AG04450 (cell line): ENCODE measurements at regions not wholly inside any gene's neighbourhood (a gene's known extent, or its start where the extent isn't known, plus 50 kb on each side); places are given as distances from the start of the nearest gene placed in this dataset.

Experiments used
- CTCF ChIA-PET: fragments of 300-600, 350-600 bp; formaldehyde crosslinking; extraction: SDS; loops from one replicate; lab custom pipeline; 2022; ENCODE audit warnings: antibody characterized with exemption, inconsistent platforms; lab: Charles Lee
- POLR2A ChIA-PET: fragments of 350-600 bp; formaldehyde crosslinking; extraction: SDS; loops from one replicate; lab custom pipeline; 2021; ENCODE audit warnings: antibody characterized with exemption, inconsistent platforms; lab: Yijun Ruan, JAX
- DNase-seq: peaks from one replicate; pipeline ENCODE4 v3.0.0-alpha.2; 2011; ENCODE audit warnings: low read depth, low spot score
- H3K27ac ChIP-seq: one replicate; pipeline ENCODE4 v1.5.1; 2012; ENCODE audit warnings: low read depth, low read length, control low read depth
- H3K27me3 ChIP-seq: one replicate; pipeline ENCODE4 v1.6.0; 2012; ENCODE audit warnings: low read length; ENCODE audit not compliant: control insufficient read depth, insufficient read depth
- H3K4me3 ChIP-seq: 2 replicates; pipeline ENCODE4 v1.5.1; 2011; ENCODE audit warnings: mild to moderate bottlenecking, low read depth, low read length, control low read depth
- H3K9me3 ChIP-seq: 2 replicates; pipeline ENCODE4 v1.5.1; 2012; ENCODE audit warnings: low read length; ENCODE audit not compliant: control insufficient read depth, insufficient read depth
- TF ChIP-seq, protein P1 (sequence below): IDR thresholded peaks from 2 replicates; pipeline ENCODE4 v1.5.1; 2011; ENCODE audit warnings: low read depth, low read length, control low read depth, inconsistent platforms

GRCh38 chr3:34198309-34198708 is 399.9 kb downstream of the PDCD6IP start:
- CTCF ChIA-PET: no interaction called here

GRCh38 chr3:34200576-34200975 is 402.1 kb downstream of the PDCD6IP start:
- Histone ChIP-seq H3K4me3 (no peak overlapping the region), H3K27ac (no peak overlapping the region), H3K27me3 (no peaks in the 10 kb centered on the region), H3K9me3 (no peaks in the 10 kb centered on the region)
- ChIA-PET CTCF (no interaction called here), POLR2A (no interaction called here)
- TF ChIP-seq, protein P1, sequence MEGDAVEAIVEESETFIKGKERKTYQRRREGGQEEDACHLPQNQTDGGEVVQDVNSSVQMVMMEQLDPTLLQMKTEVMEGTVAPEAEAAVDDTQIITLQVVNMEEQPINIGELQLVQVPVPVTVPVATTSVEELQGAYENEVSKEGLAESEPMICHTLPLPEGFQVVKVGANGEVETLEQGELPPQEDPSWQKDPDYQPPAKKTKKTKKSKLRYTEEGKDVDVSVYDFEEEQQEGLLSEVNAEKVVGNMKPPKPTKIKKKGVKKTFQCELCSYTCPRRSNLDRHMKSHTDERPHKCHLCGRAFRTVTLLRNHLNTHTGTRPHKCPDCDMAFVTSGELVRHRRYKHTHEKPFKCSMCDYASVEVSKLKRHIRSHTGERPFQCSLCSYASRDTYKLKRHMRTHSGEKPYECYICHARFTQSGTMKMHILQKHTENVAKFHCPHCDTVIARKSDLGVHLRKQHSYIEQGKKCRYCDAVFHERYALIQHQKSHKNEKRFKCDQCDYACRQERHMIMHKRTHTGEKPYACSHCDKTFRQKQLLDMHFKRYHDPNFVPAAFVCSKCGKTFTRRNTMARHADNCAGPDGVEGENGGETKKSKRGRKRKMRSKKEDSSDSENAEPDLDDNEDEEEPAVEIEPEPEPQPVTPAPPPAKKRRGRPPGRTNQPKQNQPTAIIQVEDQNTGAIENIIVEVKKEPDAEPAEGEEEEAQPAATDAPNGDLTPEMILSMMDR: no peak
- DNase-seq: no peak

More at GRCh38 chr3:34198309-34198708, 399.9 kb downstream of the PDCD6IP start:
- no peak for DNase-seq
- TF ChIP-seq, protein P1: no peak
- H3K27me3 ChIP-seq: no peaks in the 10 kb centered on the region
- no peak overlapping the region for H3K4me3 ChIP-seq
- no peak overlapping the region for H3K27ac ChIP-seq
- POLR2A ChIA-PET: no interaction called here
- H3K9me3 ChIP-seq: no peaks in the 10 kb centered on the region

DNA sequence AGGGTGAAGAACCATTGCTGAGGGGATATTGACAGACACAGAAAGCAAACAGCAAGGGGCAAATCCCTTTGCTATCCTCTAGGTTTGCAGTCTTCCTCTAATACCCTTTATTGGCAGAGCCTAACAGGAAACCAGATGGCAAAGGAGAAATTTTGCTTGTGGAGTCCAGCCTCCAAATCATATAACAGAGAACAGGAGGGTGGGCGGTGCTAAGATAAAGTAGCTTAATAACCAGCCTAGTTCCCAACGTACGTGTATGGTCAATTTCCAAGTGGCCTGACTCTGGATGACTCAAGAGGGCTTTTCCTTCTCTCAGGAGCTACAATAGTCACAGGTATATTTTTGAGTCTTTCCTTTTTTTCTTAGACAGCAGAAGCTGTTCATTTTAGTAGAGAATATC is 404.5 kb downstream of the PDCD6IP start:
- TF ChIP-seq, protein P1: no peak
- POLR2A ChIA-PET: no interaction called here
- no peak overlapping the region for H3K27ac ChIP-seq
- H3K27me3 ChIP-seq: no peaks in the 10 kb centered on the region
- H3K4me3 ChIP-seq: no peak overlapping the region
- CTCF ChIA-PET: interaction anchor here (0.7 to 1.0 kb wide), 2 partner anchors 58 to 320 kb away, joined by 3 read pairs; no protein-coding TSS in a partner anchor
- DNase-seq: no peak
- H3K9me3 ChIP-seq: no peaks in the 10 kb centered on the region

DNA sequence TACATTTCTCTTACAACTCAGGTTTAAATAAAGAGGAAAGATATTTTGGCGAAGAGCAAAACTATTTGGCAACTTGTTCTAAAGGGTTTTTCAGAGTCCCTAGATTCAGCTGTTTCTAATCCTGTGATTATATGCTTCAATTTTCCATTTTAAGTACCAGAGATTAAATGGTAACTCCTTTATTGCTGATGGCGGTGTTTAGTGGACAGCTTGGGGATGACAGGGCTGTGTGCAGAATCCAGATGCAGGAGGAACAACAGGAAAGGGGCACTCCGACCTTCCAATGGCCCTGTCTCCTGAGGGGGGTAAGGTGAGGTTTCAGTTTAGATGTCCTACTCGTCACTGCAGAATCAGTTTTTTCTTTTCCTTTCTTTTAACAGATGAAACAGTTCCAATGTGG is 405.0 kb downstream of the PDCD6IP start:
- Histone ChIP-seq H3K9me3 (no peaks in the 10 kb centered on the region), H3K4me3 (no peak overlapping the region), H3K27ac (no peak overlapping the region), H3K27me3 (no peaks in the 10 kb centered on the region)
- TF ChIP-seq, protein P1: no peak
- no peak for DNase-seq
- POLR2A ChIA-PET: no interaction called here
- CTCF ChIA-PET: interaction anchor here (0.7 to 1.0 kb wide), 2 partner anchors 57 to 320 kb away, joined by 3 read pairs; no protein-coding TSS in a partner anchor

GRCh38 chr3:34207002-34207401 is 408.6 kb downstream of the PDCD6IP start:
- TF ChIP-seq, protein P1: no peak
- DNase-seq: no peak
- Histone ChIP-seq H3K4me3 (no peak overlapping the region), H3K9me3 (no peaks in the 10 kb centered on the region), H3K27ac (no peak overlapping the region), H3K27me3 (no peaks in the 10 kb centered on the region)
- CTCF ChIA-PET: interaction anchor here (0.9 kb wide), 1 partner anchor 53 kb away, joined by 4 read pairs; no protein-coding TSS in a partner anchor
- POLR2A ChIA-PET: no interaction called here
